Astrocyte of the cerebellum (primary cell): ENCODE measurements at regions not wholly inside any gene's neighbourhood (a gene's known extent, or its start where the extent isn't known, plus 50 kb on each side); places are given as distances from the start of the nearest gene placed in this dataset.

Experiments used
- DNase-seq: peaks from one replicate; pipeline ENCODE4 v3.0.0-alpha.2; 2011; ENCODE audit warnings: low read depth
- H3K4me3 ChIP-seq: 2 replicates; pipeline ENCODE4 v1.5.1; 2011; ENCODE audit warnings: mild to moderate bottlenecking, low read depth, low read length, moderate library complexity
- in situ Hi-C: cut with HindIII; loops from 2 replicates; pipeline ENCODE4 v1.10.0; 2017; ENCODE audit warnings: low sequenced_read_pairs
- TF ChIP-seq, protein P1 (sequence below): IDR thresholded peaks from 2 replicates; pipeline ENCODE4 v1.5.1; 2012; ENCODE audit warnings: low read length, low read depth, moderate library complexity, mild to moderate bottlenecking; ENCODE audit errors: missing control alignments

DNA sequence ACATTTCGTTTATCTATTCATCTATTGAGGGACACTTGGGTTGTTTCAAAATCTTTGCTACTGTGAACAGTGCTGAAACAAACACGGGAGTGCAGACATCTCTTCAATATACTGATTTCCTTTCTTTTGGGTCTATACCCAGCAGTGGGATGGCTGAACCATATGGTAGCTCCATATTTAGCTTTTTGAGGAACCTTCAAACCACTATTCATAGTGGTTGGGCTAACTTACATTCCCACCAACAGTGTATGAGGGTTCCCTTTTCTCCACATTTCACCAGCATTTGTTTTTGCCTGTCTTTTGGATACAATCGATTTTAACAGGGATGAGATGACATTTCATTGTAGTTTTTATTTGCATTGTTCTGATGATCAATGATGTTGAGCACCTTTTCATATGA, 798.2 kb downstream of the UQCRFS1 start:
- TF ChIP-seq, protein P1, sequence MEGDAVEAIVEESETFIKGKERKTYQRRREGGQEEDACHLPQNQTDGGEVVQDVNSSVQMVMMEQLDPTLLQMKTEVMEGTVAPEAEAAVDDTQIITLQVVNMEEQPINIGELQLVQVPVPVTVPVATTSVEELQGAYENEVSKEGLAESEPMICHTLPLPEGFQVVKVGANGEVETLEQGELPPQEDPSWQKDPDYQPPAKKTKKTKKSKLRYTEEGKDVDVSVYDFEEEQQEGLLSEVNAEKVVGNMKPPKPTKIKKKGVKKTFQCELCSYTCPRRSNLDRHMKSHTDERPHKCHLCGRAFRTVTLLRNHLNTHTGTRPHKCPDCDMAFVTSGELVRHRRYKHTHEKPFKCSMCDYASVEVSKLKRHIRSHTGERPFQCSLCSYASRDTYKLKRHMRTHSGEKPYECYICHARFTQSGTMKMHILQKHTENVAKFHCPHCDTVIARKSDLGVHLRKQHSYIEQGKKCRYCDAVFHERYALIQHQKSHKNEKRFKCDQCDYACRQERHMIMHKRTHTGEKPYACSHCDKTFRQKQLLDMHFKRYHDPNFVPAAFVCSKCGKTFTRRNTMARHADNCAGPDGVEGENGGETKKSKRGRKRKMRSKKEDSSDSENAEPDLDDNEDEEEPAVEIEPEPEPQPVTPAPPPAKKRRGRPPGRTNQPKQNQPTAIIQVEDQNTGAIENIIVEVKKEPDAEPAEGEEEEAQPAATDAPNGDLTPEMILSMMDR = no peak
- DNase-seq = no peak
- H3K4me3 ChIP-seq = no peak overlapping the region
- in situ Hi-C loops = no loop called here

DNA sequence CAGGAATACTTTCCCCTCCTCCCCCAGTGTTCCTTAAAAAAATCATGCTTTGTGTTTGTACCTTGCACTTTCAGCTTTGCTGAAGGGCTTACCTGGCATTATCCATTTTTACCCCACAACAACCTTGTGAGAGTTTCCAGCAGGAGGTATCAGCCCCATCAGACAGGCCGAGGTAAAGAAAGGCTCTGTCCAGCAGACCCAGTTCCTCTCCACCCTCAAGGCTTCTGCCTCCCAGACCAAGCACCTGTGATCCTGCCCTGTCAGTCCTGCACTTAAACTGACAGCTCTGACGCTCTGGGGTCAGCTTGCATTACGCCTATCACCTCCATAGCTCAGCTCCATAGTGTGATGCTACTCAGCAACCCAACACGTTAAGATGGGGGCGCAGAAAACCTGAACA, 803.1 kb downstream of the UQCRFS1 start:
- in situ Hi-C loops = no loop called here
- TF ChIP-seq, protein P1 = no peak
- no peak overlapping the region for H3K4me3 ChIP-seq
- DNase-seq = no peak

DNA sequence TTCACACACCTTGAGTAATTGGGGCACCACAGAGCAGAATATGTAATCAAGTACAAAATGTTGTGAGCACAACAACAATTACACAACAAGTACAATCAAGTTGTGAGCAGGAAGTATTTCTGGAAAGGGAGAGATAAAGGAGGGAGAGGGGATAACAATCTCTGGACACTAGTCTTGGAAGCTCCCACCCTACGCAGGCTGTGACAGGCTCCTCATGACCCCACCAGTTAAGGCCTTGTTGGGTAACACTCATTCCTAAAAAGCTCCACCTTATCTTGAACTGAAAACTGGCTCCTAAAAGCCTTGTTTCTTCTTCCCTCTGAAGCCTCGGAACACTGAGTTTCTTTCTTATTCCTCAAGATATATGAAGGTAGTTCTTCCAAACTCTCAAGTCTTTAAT, 806.0 kb downstream of the UQCRFS1 start:
- no peak for DNase-seq
- TF ChIP-seq, protein P1 = no peak
- H3K4me3 ChIP-seq = no peak overlapping the region
- in situ Hi-C loops = no loop called here

DNA sequence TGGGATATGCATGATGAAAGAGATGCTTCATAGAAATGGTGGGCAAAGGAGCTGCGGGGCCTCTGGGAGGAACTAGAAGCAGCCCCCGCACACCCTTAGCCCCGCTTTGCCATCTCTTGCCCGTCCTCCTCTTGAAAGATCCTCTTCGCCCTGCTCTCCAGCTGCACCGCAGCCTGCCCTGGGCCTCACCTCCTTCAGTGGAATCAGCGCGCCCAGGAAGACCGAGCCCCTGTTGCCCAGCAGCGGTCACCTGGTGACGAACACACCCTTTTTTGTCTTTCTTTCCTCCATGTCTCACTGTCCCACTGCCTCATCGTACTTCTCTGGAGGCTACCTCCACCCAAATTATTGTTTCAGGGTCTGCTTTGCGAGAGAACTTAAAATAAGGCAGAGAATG, 807.6 kb downstream of the UQCRFS1 start:
- in situ Hi-C loops = no loop called here
- H3K4me3 ChIP-seq = no peak overlapping the region
- TF ChIP-seq, protein P1 = no peak
- no peak for DNase-seq

DNA sequence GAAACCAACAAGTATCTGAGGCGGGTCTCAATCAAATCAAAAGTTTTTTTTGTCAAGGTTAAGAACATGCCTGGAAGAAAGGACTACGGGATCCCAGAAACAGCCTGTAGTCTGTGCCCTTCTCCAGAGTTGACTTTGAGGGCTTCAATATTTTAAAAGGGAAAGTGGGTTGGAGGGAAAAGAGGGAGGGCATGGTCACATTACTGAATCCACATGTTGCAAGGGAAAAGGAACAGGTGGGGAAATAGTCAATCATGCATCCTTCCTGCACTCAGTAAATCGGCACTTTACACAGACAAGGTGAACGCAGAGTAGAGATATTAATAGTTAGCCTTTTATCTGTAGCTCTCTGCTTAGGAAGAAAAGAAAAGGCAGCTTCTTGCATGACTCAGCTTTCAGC, 808.5 kb downstream of the UQCRFS1 start:
- no peak for DNase-seq
- TF ChIP-seq, protein P1 = no peak
- in situ Hi-C loops = no loop called here
- no peak overlapping the region for H3K4me3 ChIP-seq

DNA sequence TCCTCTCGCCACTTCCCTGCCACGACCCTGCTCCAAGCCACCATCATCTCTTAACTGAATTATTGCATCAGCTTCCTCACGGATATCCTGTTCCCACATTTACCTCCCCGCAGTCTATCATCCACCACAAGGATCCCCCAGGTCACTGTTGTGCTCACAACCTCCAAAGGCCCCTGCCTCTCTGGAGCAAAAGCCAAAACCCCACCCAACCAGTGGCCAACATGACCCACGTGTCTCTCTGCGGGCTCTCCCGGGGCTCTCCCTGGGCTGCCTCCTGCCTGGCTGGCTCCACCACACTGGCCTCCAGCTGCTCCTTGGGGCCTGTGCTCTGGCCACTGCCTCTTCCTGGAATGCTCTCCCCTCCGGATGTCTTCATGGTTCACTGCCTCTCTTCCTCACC, 809.3 kb downstream of the UQCRFS1 start:
- in situ Hi-C loops = no loop called here
- TF ChIP-seq, protein P1 = no peak
- no peak overlapping the region for H3K4me3 ChIP-seq
- DNase-seq = no peak
